SIG-M5 (cell line): ENCODE measurements at regions not wholly inside any gene's neighbourhood (a gene's known extent, or its start where the extent isn't known, plus 50 kb on each side); places are given as distances from the start of the nearest gene placed in this dataset.

ENCODE experiments used
- DNase-seq: peaks from one replicate; lab custom pipeline; 2025; lab: John Stamatoyannopoulos, UW

GRCh38 chr2:145017149-145017548 is 497.2 kb upstream of the ZEB2 start:
- DNase-seq: no peak

GRCh38 chr2:145016711-145017110 is 496.8 kb upstream of the ZEB2 start:
- DNase-seq: no peak

- no peak for DNase-seq
Observed at GRCh38 chr2:145015561-145015960, 495.6 kb upstream of the ZEB2 start.

- no peak for DNase-seq
Observed at GRCh38 chr2:145012806-145013205, 492.9 kb upstream of the ZEB2 start.

- DNase-seq: no peak
Observed at GRCh38 chr2:145012214-145012670, 492.3 kb upstream of the ZEB2 start.

GRCh38 chr2:145010635-145011034 is 490.7 kb upstream of the ZEB2 start:
- no peak for DNase-seq

GRCh38 chr2:145007960-145008263 is 488.0 kb upstream of the ZEB2 start:
- no peak for DNase-seq

- no peak for DNase-seq
Observed at GRCh38 chr2:145007093-145007959, 487.4 kb upstream of the ZEB2 start.

GRCh38 chr2:145002624-145003023 is 482.7 kb upstream of the ZEB2 start:
- DNase-seq: no peak

GRCh38 chr2:145000376-145000775 is 480.5 kb upstream of the ZEB2 start:
- DNase-seq: no peak

GRCh38 chr2:144999936-145000335 is 480.0 kb upstream of the ZEB2 start:
- DNase-seq: no peak

GRCh38 chr2:144999071-144999875 is 479.4 kb upstream of the ZEB2 start:
- no peak for DNase-seq

- DNase-seq: no peak
Observed at GRCh38 chr2:144998435-144998834, 478.5 kb upstream of the ZEB2 start.

- DNase-seq: no peak
Observed at GRCh38 chr2:144996225-144996795, 476.4 kb upstream of the ZEB2 start.

- peak; percentile 21 for DNase-seq
Observed at GRCh38 chr2:144995482-144995881, 475.6 kb upstream of the ZEB2 start.

- no peak for DNase-seq
Observed at GRCh38 chr2:144990661-144991060, 470.7 kb upstream of the ZEB2 start.

GRCh38 chr2:144989579-144990270 is 469.8 kb upstream of the ZEB2 start:
- no peak for DNase-seq

GRCh38 chr2:144988591-144988990 is 468.7 kb upstream of the ZEB2 start:
- no peak for DNase-seq

GRCh38 chr2:144986691-144987090 is 466.8 kb upstream of the ZEB2 start:
- DNase-seq: no peak

GRCh38 chr2:144984038-144984437 is 464.1 kb upstream of the ZEB2 start:
- no peak for DNase-seq

GRCh38 chr2:144983107-144983506 is 463.2 kb upstream of the ZEB2 start:
- no peak for DNase-seq

- no peak for DNase-seq
Observed at GRCh38 chr2:144982481-144982880, 462.6 kb upstream of the ZEB2 start.
